ENCODE measurements at regions not wholly inside any gene's neighbourhood (a gene's known extent, or its start where the extent isn't known, plus 50 kb on each side); places are given as distances from the start of the nearest gene placed in this dataset.

- no peak for DNase-seq
These were observed 747.7 kb downstream of the KCTD16 start for GRCh38 chr5:144918371-144918770.

- no peak for DNase-seq
These were observed 744.8 kb downstream of the KCTD16 start for GRCh38 chr5:144915452-144915851.

- DNase-seq = no peak
These were observed 743.0 kb downstream of the KCTD16 start for GRCh38 chr5:144913661-144914060.

GRCh38 chr5:144896473-144896872 is 725.8 kb downstream of the KCTD16 start:
- no peak for DNase-seq

GRCh38 chr5:144886668-144887067 is 716.0 kb downstream of the KCTD16 start:
- no peak for DNase-seq

- DNase-seq = no peak
These were observed 712.1 kb downstream of the KCTD16 start for GRCh38 chr5:144882739-144883283.

GRCh38 chr5:144880513-144880912 is 709.8 kb downstream of the KCTD16 start:
- no peak for DNase-seq

- DNase-seq = no peak
These were observed 706.3 kb downstream of the KCTD16 start for GRCh38 chr5:144876990-144877389.

- no peak for DNase-seq
These were observed 702.4 kb downstream of the KCTD16 start for GRCh38 chr5:144873076-144873475.

- no peak for DNase-seq
These were observed 693.4 kb downstream of the KCTD16 start for GRCh38 chr5:144864118-144864517.

GRCh38 chr5:144857454-144857853 is 686.8 kb downstream of the KCTD16 start:
- no peak for DNase-seq

GRCh38 chr5:144844086-144844485 is 673.4 kb downstream of the KCTD16 start:
- DNase-seq = no peak

- no peak for DNase-seq
These were observed 661.7 kb downstream of the KCTD16 start for GRCh38 chr5:144832416-144832815.

- DNase-seq = no peak
These were observed 661.0 kb downstream of the KCTD16 start for GRCh38 chr5:144831650-144832049.

- DNase-seq = no peak
These were observed 651.8 kb downstream of the KCTD16 start for GRCh38 chr5:144822503-144822902.

- DNase-seq = no peak
These were observed 649.6 kb downstream of the KCTD16 start for GRCh38 chr5:144820278-144820677.

GRCh38 chr5:144815131-144815530 is 644.5 kb downstream of the KCTD16 start:
- no peak for DNase-seq

GRCh38 chr5:144812763-144813162 is 642.1 kb downstream of the KCTD16 start:
- peak; percentile 90 for DNase-seq

- DNase-seq = no peak
These were observed 629.5 kb downstream of the KCTD16 start for GRCh38 chr5:144800169-144800568.

GRCh38 chr5:144798595-144798994 is 627.9 kb downstream of the KCTD16 start:
- no peak for DNase-seq

GRCh38 chr5:144794922-144795321 is 624.2 kb downstream of the KCTD16 start:
- DNase-seq = peak; percentile 39

GRCh38 chr5:144788556-144788955 is 617.9 kb downstream of the KCTD16 start:
- no peak for DNase-seq

GRCh38 chr5:144788046-144788445 is 617.4 kb downstream of the KCTD16 start:
- DNase-seq = no peak

- DNase-seq = peak; percentile 14
These were observed 608.7 kb downstream of the KCTD16 start for GRCh38 chr5:144779368-144779767.

- peak; percentile 3 for DNase-seq
These were observed 607.9 kb downstream of the KCTD16 start for GRCh38 chr5:144778561-144778960.

- DNase-seq = no peak
These were observed 603.5 kb downstream of the KCTD16 start for GRCh38 chr5:144774197-144774596.

Data from fibroblast of skin of right quadriceps (primary cell).